SK-N-SH (cell line): ENCODE measurements at regions not wholly inside any gene's neighbourhood (a gene's known extent, or its start where the extent isn't known, plus 50 kb on each side); places are given as distances from the start of the nearest gene placed in this dataset.

Experiments used
- CTCF ChIP-seq: fragments of 200-600 bp; sonication (generic); IDR thresholded peaks from 2 replicates; pipeline ENCODE4 v1.6.1; 2017; ENCODE audit warnings: antibody characterized with exemption, mild to moderate bottlenecking, moderate library complexity
- FOXJ3 ChIP-seq: sonication (generic); formaldehyde crosslinking; IDR thresholded peaks from 2 replicates; pipeline ENCODE4 v1.5.1; 2020; ENCODE audit warnings: mild to moderate bottlenecking, missing genetic modification reagents
- FOXM1 ChIP-seq: IDR thresholded peaks from 2 replicates; pipeline ENCODE4 v1.4.0; 2012; ENCODE audit warnings: low read depth, mild to moderate bottlenecking
- GABPA ChIP-seq: IDR thresholded peaks from 2 replicates; pipeline ENCODE4 v1.4.0; 2012; ENCODE audit warnings: low read depth, mild to moderate bottlenecking
- GATA2 ChIP-seq: sonication (generic); formaldehyde crosslinking; IDR thresholded peaks from 2 replicates; pipeline ENCODE4 v1.5.0; 2020; ENCODE audit warnings: mild to moderate bottlenecking, missing genetic modification reagents
- IRF3 ChIP-seq: fragments of 150-350 bp; IDR thresholded peaks from 2 replicates; pipeline ENCODE4 v1.6.1; 2016; ENCODE audit warnings: mild to moderate bottlenecking, low read depth, low read length
- NRF1 ChIP-seq: IDR thresholded peaks from 2 replicates; pipeline ENCODE4 v1.6.1; 2012; ENCODE audit warnings: low read depth, mild to moderate bottlenecking, low read length
- POLR2AphosphoS5 ChIP-seq: IDR thresholded peaks from 2 replicates; pipeline ENCODE4 v1.6.1; 2012; ENCODE audit warnings: low read depth, low read length
- TCF12 ChIP-seq: IDR thresholded peaks from 2 replicates; pipeline ENCODE4 v1.4.0; 2012

DNA sequence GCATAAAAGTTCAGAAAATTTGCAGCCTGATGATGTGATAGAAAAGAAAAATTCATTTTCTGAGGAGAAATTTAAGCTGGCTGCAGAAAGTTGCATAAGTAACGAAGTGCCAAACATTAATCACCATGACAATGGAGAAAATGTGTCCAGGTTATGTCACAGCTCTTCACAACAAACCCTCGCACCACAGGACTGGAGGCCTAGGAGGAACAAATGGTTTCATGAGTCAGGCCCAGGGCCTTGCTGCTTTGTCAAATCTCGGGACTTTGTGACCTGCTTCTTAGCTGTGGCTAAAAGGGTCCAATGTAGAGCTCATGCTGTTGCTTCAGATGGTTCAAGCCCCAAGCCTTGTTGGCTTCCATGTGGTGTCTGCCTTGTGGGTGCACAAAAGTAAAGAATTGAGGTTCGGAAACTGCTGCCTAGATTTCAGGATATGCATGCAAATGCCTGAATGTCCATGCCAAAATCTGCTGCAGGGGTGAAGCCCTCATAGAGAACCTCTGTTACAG is 527.4 kb downstream of the SH3BGRL start:
- TF ChIP-seq CTCF (no peak), GATA2 (CRISPR knock-in tag) (no peak), FOXJ3 (CRISPR knock-in tag) (no peak), POLR2AphosphoS5 (no peak), NRF1 (no peak), FOXM1 (no peak), GABPA (no peak), IRF3 (no peak), TCF12 (no peak)
